ENCODE measurements at regions not wholly inside any gene's neighbourhood (a gene's known extent, or its start where the extent isn't known, plus 50 kb on each side); places are given as distances from the start of the nearest gene placed in this dataset.

DNA sequence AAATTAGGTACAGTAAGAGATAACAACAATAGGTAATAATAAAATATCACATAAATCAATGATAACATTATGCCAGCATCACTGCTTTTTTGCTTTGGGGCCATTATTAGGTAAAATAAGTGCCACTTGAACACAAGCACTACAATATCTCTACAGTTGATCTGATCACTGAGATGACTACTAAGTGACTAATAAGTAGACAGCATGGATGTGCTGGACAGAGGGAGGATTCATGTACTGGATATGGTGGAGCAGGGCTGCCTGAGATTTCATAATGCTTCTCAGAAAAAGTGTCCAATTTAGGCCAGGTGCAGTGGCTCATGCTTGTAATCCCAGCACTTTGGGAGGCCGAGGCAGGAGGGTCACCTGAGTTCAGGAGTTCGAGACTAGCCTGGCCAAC lies 137.8 kb upstream of the IL1RAPL2 start:
- TF ChIP-seq, protein P1, sequence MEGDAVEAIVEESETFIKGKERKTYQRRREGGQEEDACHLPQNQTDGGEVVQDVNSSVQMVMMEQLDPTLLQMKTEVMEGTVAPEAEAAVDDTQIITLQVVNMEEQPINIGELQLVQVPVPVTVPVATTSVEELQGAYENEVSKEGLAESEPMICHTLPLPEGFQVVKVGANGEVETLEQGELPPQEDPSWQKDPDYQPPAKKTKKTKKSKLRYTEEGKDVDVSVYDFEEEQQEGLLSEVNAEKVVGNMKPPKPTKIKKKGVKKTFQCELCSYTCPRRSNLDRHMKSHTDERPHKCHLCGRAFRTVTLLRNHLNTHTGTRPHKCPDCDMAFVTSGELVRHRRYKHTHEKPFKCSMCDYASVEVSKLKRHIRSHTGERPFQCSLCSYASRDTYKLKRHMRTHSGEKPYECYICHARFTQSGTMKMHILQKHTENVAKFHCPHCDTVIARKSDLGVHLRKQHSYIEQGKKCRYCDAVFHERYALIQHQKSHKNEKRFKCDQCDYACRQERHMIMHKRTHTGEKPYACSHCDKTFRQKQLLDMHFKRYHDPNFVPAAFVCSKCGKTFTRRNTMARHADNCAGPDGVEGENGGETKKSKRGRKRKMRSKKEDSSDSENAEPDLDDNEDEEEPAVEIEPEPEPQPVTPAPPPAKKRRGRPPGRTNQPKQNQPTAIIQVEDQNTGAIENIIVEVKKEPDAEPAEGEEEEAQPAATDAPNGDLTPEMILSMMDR (IDR thresholded peaks at IDR 0.05), result no peak
- H3K4me1 ChIP-seq, result no peaks in the 10 kb centered on the region
- WGBS, 3 donors, result 72 to 83% (median 74%) methylated on average over 2 of the region's 2 CpGs
- H3K4me3 ChIP-seq, result no peak overlapping the region
- H3K27me3 ChIP-seq (ENCODE audit: insufficient read depth in 3 of 3, low read length in 2 of 3), result peaks cover 0 to 16% (median 0%) of the 10 kb centered on the region in 3 donors
- DNase-seq (no peak), ATAC-seq (no peak)
- no peak overlapping the region for H3K27ac ChIP-seq
- intact Hi-C loops (cut with DNase I), result no loop called here
- H3K9me3 ChIP-seq, result no peaks in the 10 kb centered on the region
- no peaks in the 10 kb centered on the region for H3K36me3 ChIP-seq (ENCODE audit: insufficient read depth in 1 of 2, low read depth in 1 of 2)

DNA sequence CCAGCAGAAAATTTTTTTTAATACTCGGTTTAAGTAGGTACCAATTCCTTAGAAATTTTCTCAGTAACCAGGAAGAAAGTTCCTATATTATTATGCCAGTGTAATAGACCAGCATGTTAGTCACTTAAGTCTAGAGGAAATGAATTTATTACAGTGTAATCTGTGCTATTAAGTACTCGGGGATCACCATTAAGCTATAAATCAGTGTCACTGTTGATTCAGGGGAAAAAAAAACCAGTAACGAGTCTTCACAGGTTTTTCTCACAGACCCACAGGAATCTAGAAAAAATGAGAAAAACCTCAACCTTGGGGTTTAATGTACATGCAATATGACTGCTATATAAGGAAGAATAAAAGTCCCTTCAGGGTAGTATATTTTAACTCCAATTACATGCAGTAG lies 138.3 kb upstream of the IL1RAPL2 start:
- 36 to 41% (median 40%) methylated on average over 3 of the region's 3 CpGs for WGBS, 3 donors
- Histone ChIP-seq H3K4me1 (no peaks in the 10 kb centered on the region), H3K4me3 (no peak overlapping the region), H3K36me3 (ENCODE audit: insufficient read depth in 1 of 2, low read depth in 1 of 2) (no peaks in the 10 kb centered on the region), H3K27me3 (ENCODE audit: insufficient read depth in 3 of 3, low read length in 2 of 3) (peaks cover 0 to 16% (median 0%) of the 10 kb centered on the region in 3 donors), H3K27ac (no peak overlapping the region), H3K9me3 (no peaks in the 10 kb centered on the region)
- TF ChIP-seq, protein P1 (IDR thresholded peaks at IDR 0.05), result no peak
- DNase-seq (no peak), ATAC-seq (no peak)
- intact Hi-C loops (cut with DNase I), result loop anchor here in 1 of 2 donors (2.0 kb wide), 1 partner anchor 41 kb away; no protein-coding TSS in a partner anchor

GRCh38 chrX:104427073-104427472 lies 138.9 kb upstream of the IL1RAPL2 start:
- Histone ChIP-seq H3K36me3 (ENCODE audit: insufficient read depth in 1 of 2, low read depth in 1 of 2) (no peaks in the 10 kb centered on the region), H3K27ac (no peak overlapping the region), H3K9me3 (no peaks in the 10 kb centered on the region), H3K4me3 (no peak overlapping the region), H3K27me3 (ENCODE audit: insufficient read depth in 3 of 3, low read length in 2 of 3) (peaks cover 0 to 10% (median 0%) of the 10 kb centered on the region in 3 donors), H3K4me1 (no peaks in the 10 kb centered on the region)
- intact Hi-C loops (cut with DNase I), result loop anchor here in 1 of 2 donors (2.0 kb wide), 1 partner anchor 42 kb away; no protein-coding TSS in a partner anchor
- no peak for DNase-seq
- no peak for ATAC-seq
- TF ChIP-seq, protein P1 (IDR thresholded peaks at IDR 0.05), result no peak
- WGBS, 3 donors, result 40 to 42% (median 42%) methylated on average over 6 of the region's 6 CpGs

DNA sequence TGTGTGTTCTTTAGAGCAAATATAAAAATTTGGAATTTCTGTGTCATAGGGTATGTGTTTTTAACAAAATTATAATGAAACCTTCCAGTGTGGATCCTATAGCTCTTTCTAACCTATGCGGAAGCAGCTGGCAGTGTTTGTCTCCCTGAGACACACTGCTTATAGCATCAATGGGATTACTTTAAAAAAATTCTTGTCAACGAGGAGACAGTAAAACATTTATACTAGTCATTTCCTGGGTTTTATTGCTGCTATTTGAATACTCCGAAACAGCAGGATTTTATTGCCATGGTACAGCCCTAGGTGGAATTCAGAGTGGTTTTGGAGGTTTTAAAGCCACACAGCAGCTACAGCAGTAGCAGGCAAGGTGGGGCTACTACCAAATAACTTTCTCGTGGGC lies 145.1 kb upstream of the IL1RAPL2 start:
- Histone ChIP-seq H3K4me3 (no peak overlapping the region), H3K4me1 (no peaks in the 10 kb centered on the region), H3K27me3 (ENCODE audit: insufficient read depth in 3 of 3, low read length in 2 of 3) (no peaks in the 10 kb centered on the region), H3K36me3 (ENCODE audit: insufficient read depth in 1 of 2, low read depth in 1 of 2) (no peaks in the 10 kb centered on the region), H3K9me3 (peaks cover 15% of the 10 kb centered on the region), H3K27ac (no peak overlapping the region)
- ATAC-seq, result no peak
- intact Hi-C loops (cut with DNase I), result no loop called here
- WGBS, 3 donors, result 24 to 33% (median 25%) methylated on average over 4 of the region's 4 CpGs
- TF ChIP-seq, protein P1 (IDR thresholded peaks at IDR 0.05), result no peak
- no peak for DNase-seq

GRCh38 chrX:104419926-104420325 lies 146.1 kb upstream of the IL1RAPL2 start:
- WGBS, 3 donors, result 51 to 75% (median 62%) methylated on average over 2 of the region's 2 CpGs

More at GRCh38 chrX:104419926-104420325, 146.1 kb upstream of the IL1RAPL2 start:
- intact Hi-C loops (cut with DNase I), result no loop called here
- no peak overlapping the region for H3K27ac ChIP-seq
- H3K4me1 ChIP-seq, result no peaks in the 10 kb centered on the region
- H3K27me3 ChIP-seq (ENCODE audit: insufficient read depth in 3 of 3, low read length in 2 of 3), result no peaks in the 10 kb centered on the region
- TF ChIP-seq, protein P1 (IDR thresholded peaks at IDR 0.05), result no peak
- H3K9me3 ChIP-seq, result peaks cover 15% of the 10 kb centered on the region
- no peak overlapping the region for H3K4me3 ChIP-seq
- ATAC-seq (no peak), DNase-seq (no peak)
- no peaks in the 10 kb centered on the region for H3K36me3 ChIP-seq (ENCODE audit: insufficient read depth in 1 of 2, low read depth in 1 of 2)

Data from psoas muscle (tissue), 7 donors.